GM12864 (cell line): ENCODE measurements at regions not wholly inside any gene's neighbourhood (a gene's known extent, or its start where the extent isn't known, plus 50 kb on each side); places are given as distances from the start of the nearest gene placed in this dataset.

Source experiments
- DNase-seq: peaks from one replicate; pipeline ENCODE4 v3.0.0-alpha.2; 2011; ENCODE audit warnings: low read depth
- H3K4me3 ChIP-seq: 2 replicates; pipeline ENCODE4 v1.5.1; 2011; ENCODE audit warnings: mild to moderate bottlenecking, low read depth, low read length, control low read depth
- TF ChIP-seq, protein P1 (sequence below): IDR thresholded peaks from 2 replicates; pipeline ENCODE4 v1.5.1; 2011; ENCODE audit warnings: low read depth, mild to moderate bottlenecking, moderate library complexity, low read length, control low read depth, inconsistent platforms; ENCODE audit errors: missing control alignments

DNA sequence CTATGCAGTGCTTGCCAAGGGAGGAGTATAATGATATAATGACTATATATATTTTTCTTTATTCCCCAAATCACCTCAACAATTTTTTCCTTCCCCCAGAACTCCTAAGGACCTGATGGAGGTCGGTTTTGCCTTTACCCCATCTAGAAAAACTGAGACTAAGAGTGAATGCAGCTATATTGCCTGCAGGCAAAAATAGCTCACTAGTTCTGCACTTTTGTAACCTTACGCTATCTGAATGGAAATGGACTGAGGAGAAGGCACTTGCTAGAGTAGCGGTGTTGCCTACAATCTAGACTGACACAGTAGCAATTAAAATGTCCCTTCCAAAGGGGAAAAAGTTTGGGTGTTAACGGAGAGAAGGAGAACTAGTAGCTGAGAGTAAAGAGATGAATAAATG, 379.5 kb upstream of the SEMA6D start:
- no peak overlapping the region for H3K4me3 ChIP-seq
- TF ChIP-seq, protein P1, sequence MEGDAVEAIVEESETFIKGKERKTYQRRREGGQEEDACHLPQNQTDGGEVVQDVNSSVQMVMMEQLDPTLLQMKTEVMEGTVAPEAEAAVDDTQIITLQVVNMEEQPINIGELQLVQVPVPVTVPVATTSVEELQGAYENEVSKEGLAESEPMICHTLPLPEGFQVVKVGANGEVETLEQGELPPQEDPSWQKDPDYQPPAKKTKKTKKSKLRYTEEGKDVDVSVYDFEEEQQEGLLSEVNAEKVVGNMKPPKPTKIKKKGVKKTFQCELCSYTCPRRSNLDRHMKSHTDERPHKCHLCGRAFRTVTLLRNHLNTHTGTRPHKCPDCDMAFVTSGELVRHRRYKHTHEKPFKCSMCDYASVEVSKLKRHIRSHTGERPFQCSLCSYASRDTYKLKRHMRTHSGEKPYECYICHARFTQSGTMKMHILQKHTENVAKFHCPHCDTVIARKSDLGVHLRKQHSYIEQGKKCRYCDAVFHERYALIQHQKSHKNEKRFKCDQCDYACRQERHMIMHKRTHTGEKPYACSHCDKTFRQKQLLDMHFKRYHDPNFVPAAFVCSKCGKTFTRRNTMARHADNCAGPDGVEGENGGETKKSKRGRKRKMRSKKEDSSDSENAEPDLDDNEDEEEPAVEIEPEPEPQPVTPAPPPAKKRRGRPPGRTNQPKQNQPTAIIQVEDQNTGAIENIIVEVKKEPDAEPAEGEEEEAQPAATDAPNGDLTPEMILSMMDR = no peak
- DNase-seq = no peak

DNA sequence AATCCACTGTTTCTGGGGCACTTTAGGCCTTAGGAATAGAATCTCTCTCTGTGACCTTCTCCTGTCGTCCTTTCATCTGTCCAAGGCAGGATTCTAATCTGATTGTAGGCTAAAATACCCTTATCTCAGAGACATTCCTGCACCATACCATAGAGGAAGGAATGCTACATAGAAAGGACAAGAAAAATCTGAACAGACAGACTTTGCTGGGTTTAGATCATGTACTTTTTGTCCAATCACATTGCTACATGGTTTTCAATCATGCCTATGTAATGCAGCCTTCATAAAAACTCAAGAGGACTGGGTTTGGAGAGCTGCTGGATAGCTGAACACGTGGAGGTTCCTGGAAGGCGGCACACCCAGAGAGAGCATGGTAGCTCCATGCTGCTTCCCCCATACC, 378.5 kb upstream of the SEMA6D start:
- TF ChIP-seq, protein P1 = no peak
- no peak overlapping the region for H3K4me3 ChIP-seq
- no peak for DNase-seq

DNA sequence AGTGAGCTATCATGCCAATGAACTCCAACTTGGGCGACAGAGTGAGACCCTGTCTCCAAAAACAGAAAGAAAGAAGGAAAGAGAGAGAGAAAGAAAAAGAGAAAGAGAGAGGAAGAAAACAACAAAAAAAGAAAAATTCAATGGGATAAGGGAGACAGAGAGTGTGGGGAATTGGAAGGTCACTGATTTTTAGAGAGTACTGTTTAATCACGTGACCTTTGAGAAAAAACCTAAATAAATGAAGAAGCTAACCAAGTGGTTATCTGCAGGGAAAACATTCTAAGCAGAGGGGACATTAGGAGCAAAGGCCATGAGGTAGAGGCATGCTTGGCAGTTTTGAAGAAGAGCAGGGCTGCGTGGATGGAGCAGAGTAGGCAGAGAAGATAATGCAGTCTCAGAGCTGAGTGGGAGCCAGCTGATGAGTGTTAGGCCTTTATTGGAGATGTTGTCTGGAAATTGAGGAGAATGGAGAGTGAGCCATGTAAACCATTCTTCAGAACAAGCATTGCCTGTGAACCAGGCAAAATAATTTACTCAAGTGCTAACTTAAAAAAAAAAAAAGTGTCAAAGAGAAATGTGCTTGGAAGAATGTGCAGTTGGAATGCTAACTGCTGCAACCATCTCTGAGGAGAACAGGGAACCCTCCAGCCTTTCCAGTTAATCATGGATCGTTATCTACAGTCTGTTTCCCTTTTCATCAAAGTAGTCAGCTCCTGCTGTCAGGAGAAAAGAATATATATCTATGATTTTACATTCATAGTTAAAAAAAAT, 377.3 kb upstream of the SEMA6D start:
- TF ChIP-seq, protein P1 = no peak
- H3K4me3 ChIP-seq = no peak overlapping the region
- no peak for DNase-seq

DNA sequence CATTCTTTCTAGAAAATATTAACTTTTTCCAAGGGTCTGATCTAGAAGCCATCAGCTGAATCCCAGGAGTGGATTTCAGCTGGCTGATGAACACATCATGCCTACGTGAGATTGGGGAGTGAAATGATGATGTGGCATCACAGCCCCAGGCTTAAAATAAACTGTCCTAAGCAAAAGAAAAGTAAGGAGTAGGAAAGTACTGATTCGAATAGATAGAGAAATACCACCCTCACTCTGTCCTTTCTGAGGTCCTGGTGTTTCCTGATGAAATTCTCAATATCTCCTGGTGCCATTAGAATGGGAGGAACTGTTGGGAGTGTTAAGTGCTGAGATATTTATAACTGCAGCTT, 376.8 kb upstream of the SEMA6D start:
- TF ChIP-seq, protein P1 = no peak
- no peak overlapping the region for H3K4me3 ChIP-seq
- DNase-seq = no peak

DNA sequence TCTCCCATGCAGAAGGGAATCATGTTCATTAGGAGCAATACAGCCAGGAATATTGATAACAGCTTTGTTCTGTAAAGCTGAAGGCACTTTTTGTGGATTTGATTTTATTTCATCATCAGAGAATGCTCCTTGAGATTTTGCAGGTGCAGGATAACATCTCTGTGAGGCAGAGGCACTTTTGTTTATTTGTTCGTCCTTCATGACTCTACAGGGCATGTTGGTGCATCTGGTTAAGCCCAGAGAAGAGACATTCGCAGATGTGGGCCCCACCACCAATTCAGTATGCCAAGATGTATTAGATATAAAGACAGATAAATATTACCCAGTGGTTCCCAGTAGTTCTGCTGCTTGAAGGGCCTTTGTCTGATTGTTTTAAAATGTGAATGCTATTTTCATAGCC, 368.1 kb upstream of the SEMA6D start:
- no peak for DNase-seq
- no peak overlapping the region for H3K4me3 ChIP-seq
- TF ChIP-seq, protein P1 = no peak

DNA sequence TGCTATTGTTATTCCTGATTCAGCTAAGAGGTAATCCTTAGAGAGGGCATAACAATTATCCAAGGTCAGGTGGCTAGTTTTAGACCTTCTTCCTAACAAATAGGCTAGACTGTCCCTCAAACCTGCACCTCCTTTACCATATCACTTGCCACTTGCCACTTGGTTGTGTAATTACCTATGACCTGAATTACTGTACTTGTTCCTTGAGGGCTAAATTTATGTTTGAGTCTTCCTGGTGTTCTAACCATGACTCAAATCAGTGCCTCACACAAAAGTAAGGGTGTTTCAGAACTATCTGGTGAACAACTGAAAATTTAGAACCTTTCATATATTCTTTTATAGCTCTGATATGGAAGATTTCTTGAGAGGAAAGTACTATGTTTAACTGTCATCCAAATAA, 365.8 kb upstream of the SEMA6D start:
- TF ChIP-seq, protein P1 = no peak
- no peak overlapping the region for H3K4me3 ChIP-seq
- no peak for DNase-seq

DNA sequence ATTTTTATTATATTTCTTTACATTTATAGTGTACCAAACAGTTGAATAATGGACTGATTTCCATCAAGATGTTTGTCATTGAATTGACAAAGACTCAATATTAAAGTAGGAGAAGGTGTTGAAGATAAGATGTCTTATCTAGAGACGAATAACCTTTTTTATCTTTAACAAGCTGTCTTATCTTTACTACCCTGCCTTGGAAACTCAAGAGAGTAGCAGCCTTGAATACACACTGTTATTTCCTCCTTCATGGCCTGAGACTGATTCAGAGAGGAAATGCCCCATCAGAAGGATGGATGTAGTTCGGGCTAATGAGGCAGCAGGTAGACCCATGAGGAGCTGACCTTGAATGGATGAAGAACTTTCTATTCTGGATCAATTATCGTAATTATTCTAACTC, 365.1 kb upstream of the SEMA6D start:
- TF ChIP-seq, protein P1 = no peak
- H3K4me3 ChIP-seq = no peak overlapping the region
- DNase-seq = no peak
